ENCODE measurements at regions not wholly inside any gene's neighbourhood (a gene's known extent, or its start where the extent isn't known, plus 50 kb on each side); places are given as distances from the start of the nearest gene placed in this dataset.

DNA sequence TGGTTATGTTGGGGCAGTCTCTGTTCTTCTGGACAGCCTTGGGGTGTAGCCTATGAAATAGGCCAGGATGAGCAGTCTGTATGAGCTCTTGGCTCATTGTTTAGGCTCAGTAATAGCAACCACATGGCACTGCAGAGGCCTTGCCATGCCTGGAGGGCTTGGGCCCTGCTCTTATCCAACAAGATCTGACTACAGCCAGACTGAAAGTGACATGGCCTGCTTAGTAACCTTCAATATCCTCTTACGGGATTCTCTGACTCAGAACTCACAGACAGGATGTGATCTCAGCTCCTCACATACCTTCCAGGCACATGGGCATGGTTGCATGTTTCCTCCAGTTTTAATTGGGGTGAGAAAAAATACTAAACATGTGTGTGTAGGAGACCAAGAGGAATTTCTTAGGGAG, 289.3 kb downstream of the PTEN start:
- H3K9me3 ChIP-seq (ENCODE audit: control insufficient read depth, insufficient read depth, low read depth, low read length), result no peaks in the 10 kb centered on the region
- H3K36me3 ChIP-seq (ENCODE audit: control insufficient read depth, insufficient read depth, low read length), result no peaks in the 10 kb centered on the region
- H3K4me3 ChIP-seq (ENCODE audit: low read depth in 2 of 2, low read length in 2 of 2), result no peak overlapping the region
- ATAC-seq, result peak; percentile 83
- TF ChIP-seq, protein P1, sequence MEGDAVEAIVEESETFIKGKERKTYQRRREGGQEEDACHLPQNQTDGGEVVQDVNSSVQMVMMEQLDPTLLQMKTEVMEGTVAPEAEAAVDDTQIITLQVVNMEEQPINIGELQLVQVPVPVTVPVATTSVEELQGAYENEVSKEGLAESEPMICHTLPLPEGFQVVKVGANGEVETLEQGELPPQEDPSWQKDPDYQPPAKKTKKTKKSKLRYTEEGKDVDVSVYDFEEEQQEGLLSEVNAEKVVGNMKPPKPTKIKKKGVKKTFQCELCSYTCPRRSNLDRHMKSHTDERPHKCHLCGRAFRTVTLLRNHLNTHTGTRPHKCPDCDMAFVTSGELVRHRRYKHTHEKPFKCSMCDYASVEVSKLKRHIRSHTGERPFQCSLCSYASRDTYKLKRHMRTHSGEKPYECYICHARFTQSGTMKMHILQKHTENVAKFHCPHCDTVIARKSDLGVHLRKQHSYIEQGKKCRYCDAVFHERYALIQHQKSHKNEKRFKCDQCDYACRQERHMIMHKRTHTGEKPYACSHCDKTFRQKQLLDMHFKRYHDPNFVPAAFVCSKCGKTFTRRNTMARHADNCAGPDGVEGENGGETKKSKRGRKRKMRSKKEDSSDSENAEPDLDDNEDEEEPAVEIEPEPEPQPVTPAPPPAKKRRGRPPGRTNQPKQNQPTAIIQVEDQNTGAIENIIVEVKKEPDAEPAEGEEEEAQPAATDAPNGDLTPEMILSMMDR (IDR thresholded peaks at IDR 0.05), result no peak
- TF ChIP-seq, protein P2, sequence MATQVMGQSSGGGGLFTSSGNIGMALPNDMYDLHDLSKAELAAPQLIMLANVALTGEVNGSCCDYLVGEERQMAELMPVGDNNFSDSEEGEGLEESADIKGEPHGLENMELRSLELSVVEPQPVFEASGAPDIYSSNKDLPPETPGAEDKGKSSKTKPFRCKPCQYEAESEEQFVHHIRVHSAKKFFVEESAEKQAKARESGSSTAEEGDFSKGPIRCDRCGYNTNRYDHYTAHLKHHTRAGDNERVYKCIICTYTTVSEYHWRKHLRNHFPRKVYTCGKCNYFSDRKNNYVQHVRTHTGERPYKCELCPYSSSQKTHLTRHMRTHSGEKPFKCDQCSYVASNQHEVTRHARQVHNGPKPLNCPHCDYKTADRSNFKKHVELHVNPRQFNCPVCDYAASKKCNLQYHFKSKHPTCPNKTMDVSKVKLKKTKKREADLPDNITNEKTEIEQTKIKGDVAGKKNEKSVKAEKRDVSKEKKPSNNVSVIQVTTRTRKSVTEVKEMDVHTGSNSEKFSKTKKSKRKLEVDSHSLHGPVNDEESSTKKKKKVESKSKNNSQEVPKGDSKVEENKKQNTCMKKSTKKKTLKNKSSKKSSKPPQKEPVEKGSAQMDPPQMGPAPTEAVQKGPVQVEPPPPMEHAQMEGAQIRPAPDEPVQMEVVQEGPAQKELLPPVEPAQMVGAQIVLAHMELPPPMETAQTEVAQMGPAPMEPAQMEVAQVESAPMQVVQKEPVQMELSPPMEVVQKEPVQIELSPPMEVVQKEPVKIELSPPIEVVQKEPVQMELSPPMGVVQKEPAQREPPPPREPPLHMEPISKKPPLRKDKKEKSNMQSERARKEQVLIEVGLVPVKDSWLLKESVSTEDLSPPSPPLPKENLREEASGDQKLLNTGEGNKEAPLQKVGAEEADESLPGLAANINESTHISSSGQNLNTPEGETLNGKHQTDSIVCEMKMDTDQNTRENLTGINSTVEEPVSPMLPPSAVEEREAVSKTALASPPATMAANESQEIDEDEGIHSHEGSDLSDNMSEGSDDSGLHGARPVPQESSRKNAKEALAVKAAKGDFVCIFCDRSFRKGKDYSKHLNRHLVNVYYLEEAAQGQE (IDR thresholded peaks at IDR 0.05; ENCODE audit: insufficient read depth in 1 of 2, low read depth in 2 of 2, low read length in 1 of 2), result no peak
- no peak for TF ChIP-seq SIN3A (IDR thresholded peaks at IDR 0.05; ENCODE audit: borderline replicate concordance, insufficient read depth, low read depth, low read length)
- TF ChIP-seq TCF7L2 (IDR thresholded peaks at IDR 0.05; ENCODE audit: low read depth, low read length), result no peak
- no peak for TF ChIP-seq POLR2AphosphoS5 (IDR thresholded peaks at IDR 0.05; ENCODE audit: low read depth, low read length)
- in situ Hi-C loops (cut with HindIII; ENCODE audit: low pct_unique_long_range_greater_than_20kb, low sequenced_read_pairs) (no loop called here), intact Hi-C loops (cut with micrococcal nuclease; ENCODE audit: unreplicated experiment) (no loop called here)
- no peak overlapping the region for H3K27ac ChIP-seq (ENCODE audit: low read length)
- DNase-seq (ENCODE audit: low read depth, low spot score), result no peak
- CTCF ChIA-PET, result no interaction called here
- BruUV-seq (replicated peaks), result no TSS peak
- H3K27me3 ChIP-seq (ENCODE audit: control insufficient read depth, insufficient read depth, low read length), result no peaks in the 10 kb centered on the region
- POLR2A ChIA-PET, result no interaction called here
- H3K4me1 ChIP-seq (ENCODE audit: control insufficient read depth, insufficient read depth, low read length), result no peaks in the 10 kb centered on the region

DNA sequence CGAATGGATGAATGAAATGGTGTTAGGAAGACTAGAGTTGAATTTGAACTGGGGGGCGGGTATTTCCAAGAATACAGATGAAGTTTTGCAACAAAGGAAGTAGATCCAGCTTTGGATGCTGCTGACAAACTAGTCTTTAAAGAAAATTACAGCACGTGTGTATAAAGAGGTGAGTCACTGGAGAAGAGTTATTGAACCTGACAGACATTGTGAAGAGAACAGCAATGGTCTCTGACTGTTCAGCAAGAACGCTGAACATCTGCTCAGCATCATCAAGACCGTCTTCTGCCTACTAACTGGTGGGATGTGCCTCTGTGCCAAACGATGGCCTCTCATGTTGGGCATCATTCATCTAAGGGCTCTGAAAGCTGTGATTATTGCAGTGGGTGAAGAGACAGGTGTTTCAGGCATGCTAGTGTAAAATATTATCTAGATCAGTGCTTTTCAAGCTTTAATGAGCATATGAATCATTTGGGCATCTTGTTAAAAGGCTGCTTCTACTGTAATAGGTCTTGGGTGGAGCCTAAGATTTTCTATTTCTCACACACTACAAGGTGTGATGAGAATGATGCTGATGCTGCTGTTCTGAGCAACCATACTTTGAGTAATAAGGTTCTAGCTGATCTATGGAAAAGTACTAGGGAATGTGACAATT, 291.3 kb downstream of the PTEN start:
- H3K36me3 ChIP-seq (ENCODE audit: control insufficient read depth, insufficient read depth, low read length), result no peaks in the 10 kb centered on the region
- intact Hi-C loops (cut with micrococcal nuclease; ENCODE audit: unreplicated experiment) (no loop called here), in situ Hi-C loops (cut with HindIII; ENCODE audit: low pct_unique_long_range_greater_than_20kb, low sequenced_read_pairs) (no loop called here)
- no peak overlapping the region for H3K27ac ChIP-seq (ENCODE audit: low read length)
- TF ChIP-seq, protein P1 (IDR thresholded peaks at IDR 0.05), result no peak
- no peak for TF ChIP-seq SIN3A (IDR thresholded peaks at IDR 0.05; ENCODE audit: borderline replicate concordance, insufficient read depth, low read depth, low read length)
- TF ChIP-seq POLR2AphosphoS5 (IDR thresholded peaks at IDR 0.05; ENCODE audit: low read depth, low read length), result no peak
- no peak for TF ChIP-seq TCF7L2 (IDR thresholded peaks at IDR 0.05; ENCODE audit: low read depth, low read length)
- TF ChIP-seq, protein P2 (IDR thresholded peaks at IDR 0.05; ENCODE audit: insufficient read depth in 1 of 2, low read depth in 2 of 2, low read length in 1 of 2), result no peak
- H3K4me1 ChIP-seq (ENCODE audit: control insufficient read depth, insufficient read depth, low read length), result no peaks in the 10 kb centered on the region
- H3K4me3 ChIP-seq (ENCODE audit: low read depth in 2 of 2, low read length in 2 of 2), result no peak overlapping the region
- H3K9me3 ChIP-seq (ENCODE audit: control insufficient read depth, insufficient read depth, low read depth, low read length), result no peaks in the 10 kb centered on the region
- CTCF ChIA-PET, result no interaction called here
- no TSS peak for BruUV-seq (replicated peaks)
- no peaks in the 10 kb centered on the region for H3K27me3 ChIP-seq (ENCODE audit: control insufficient read depth, insufficient read depth, low read length)
- DNase-seq (ENCODE audit: low read depth, low spot score) (no peak), ATAC-seq (no peak)
- POLR2A ChIA-PET, result no interaction called here

Data from Panc1 (cell line).